IMR-90 (cell line): ENCODE measurements at regions not wholly inside any gene's neighbourhood (a gene's known extent, or its start where the extent isn't known, plus 50 kb on each side); places are given as distances from the start of the nearest gene placed in this dataset.

ENCODE experiments used
- ATAC-seq: fragments of 200-7000 bp; cut with Tn5 transposase; 2 replicates; pipeline ENCODE4 v1.9.1; 2020; ENCODE audit warnings: low read depth, mild to moderate bottlenecking, moderate library complexity
- BruUV-seq: library from RNA; stranded (reverse); fragments of 400-500 nt; replicated peaks from 2 replicates; lab custom pipeline; 2021; lab: Mats Ljungman, UMichigan
- CTCF ChIA-PET: fragments of 300-600 bp; formaldehyde crosslinking; extraction: SDS; loops from one replicate; lab custom pipeline; 2021; ENCODE audit warnings: antibody characterized with exemption; lab: Yijun Ruan, JAX
- POLR2A ChIA-PET: fragments of 300-600 bp; sonication (Branson Sonifier 250); formaldehyde crosslinking; loops from one replicate; lab custom pipeline; 2022; ENCODE audit warnings: antibody characterized with exemption; ENCODE audit not compliant: unreplicated experiment; lab: Charles Lee
- DNase-seq: peaks from one replicate; pipeline ENCODE4 v3.0.0; 2013
- H2AFZ ChIP-seq: replicated peaks from 2 replicates; pipeline ENCODE3; 2013; ENCODE audit warnings: low read length, mild to moderate bottlenecking; ENCODE audit not compliant: poor library complexity
- H2AK5ac ChIP-seq: 2 replicates; pipeline ENCODE4 v1.6.1; 2013; ENCODE audit warnings: low read depth, low read length, inconsistent platforms
- H2AK9ac ChIP-seq: replicated peaks from 2 replicates; pipeline ENCODE3; 2013; ENCODE audit warnings: mild to moderate bottlenecking, low read depth, low read length, moderate library complexity; ENCODE audit not compliant: poor library complexity
- H2BK120ac ChIP-seq: 2 replicates; pipeline ENCODE4 v1.6.1; 2013; ENCODE audit warnings: low read depth, low read length, inconsistent platforms
- H2BK15ac ChIP-seq: 3 replicates; pipeline ENCODE4 v1.6.1; 2013; ENCODE audit warnings: low read depth, low read length, inconsistent platforms
- H2BK20ac ChIP-seq: 2 replicates; pipeline ENCODE4 v1.6.1; 2013; ENCODE audit warnings: low read depth, mild to moderate bottlenecking, inconsistent platforms, low read length, moderate library complexity
- H2BK5ac ChIP-seq: 2 replicates; pipeline ENCODE4 v1.6.1; 2013; ENCODE audit warnings: mild to moderate bottlenecking, low read depth, low read length, inconsistent platforms; ENCODE audit not compliant: poor library complexity, severe bottlenecking
- H3K14ac ChIP-seq: replicated peaks from 2 replicates; pipeline ENCODE4 v1.6.1; 2013; ENCODE audit warnings: low read depth, low read length, inconsistent platforms
- H3K18ac ChIP-seq: 2 replicates; pipeline ENCODE4 v1.6.1; 2013; ENCODE audit warnings: low read depth, low read length, control low read depth
- H3K23ac ChIP-seq: 2 replicates; pipeline ENCODE4 v1.6.1; 2013; ENCODE audit warnings: low read depth, low read length, inconsistent platforms
- H3K27ac ChIP-seq: 2 replicates; pipeline ENCODE4 v1.5.1; 2013; ENCODE audit warnings: mild to moderate bottlenecking, control low read depth, low read length; ENCODE audit not compliant: insufficient read depth
- H3K27me3 ChIP-seq: 2 replicates; pipeline ENCODE4 v1.6.1; 2013; ENCODE audit warnings: low read length; ENCODE audit not compliant: control insufficient read depth, insufficient read depth
- H3K36me3 ChIP-seq: 2 replicates; pipeline ENCODE4 v1.6.1; 2013; ENCODE audit warnings: low read length, mixed read lengths; ENCODE audit not compliant: control insufficient read depth, insufficient read depth
- H3K4ac ChIP-seq: 2 replicates; pipeline ENCODE4 v1.6.1; 2013; ENCODE audit warnings: low read depth, low read length, inconsistent platforms
- H3K4me1 ChIP-seq: 2 replicates; pipeline ENCODE4 v1.6.1; 2013; ENCODE audit warnings: low read length, mixed read lengths; ENCODE audit not compliant: control insufficient read depth, insufficient read depth
- H3K4me2 ChIP-seq: 2 replicates; pipeline ENCODE4 v1.6.1; 2013; ENCODE audit warnings: low read depth, mild to moderate bottlenecking, control low read depth, low read length, moderate library complexity
- H3K4me3 ChIP-seq: 2 replicates; pipeline ENCODE4 v1.5.1; 2013; ENCODE audit warnings: low read depth, mild to moderate bottlenecking, control low read depth, low read length, moderate library complexity; ENCODE audit not compliant: insufficient read depth
- H3K56ac ChIP-seq: 2 replicates; pipeline ENCODE4 v1.6.1; 2013; ENCODE audit warnings: low read length, inconsistent platforms; ENCODE audit not compliant: insufficient read depth; ENCODE audit errors: extremely low read depth
- H3K79me1 ChIP-seq, 2 experiments: 2 replicates each; pipeline ENCODE4 v1.6.1; 2013; ENCODE audit warnings: low read length in 2 of 2, inconsistent platforms in 1 of 2, low read depth in 1 of 2
- H3K9ac ChIP-seq: 2 replicates; pipeline ENCODE4 v1.6.1; 2013; ENCODE audit warnings: low read depth, low read length, control low read depth
- H3K9me1 ChIP-seq: 2 replicates; pipeline ENCODE4 v1.6.1; 2013; ENCODE audit warnings: low read length, inconsistent platforms; ENCODE audit not compliant: insufficient read depth
- H3K9me3 ChIP-seq: 2 replicates; pipeline ENCODE4 v1.6.1; 2013; ENCODE audit warnings: low read length; ENCODE audit not compliant: control insufficient read depth, insufficient read depth
- H4K20me1 ChIP-seq: 2 replicates; pipeline ENCODE4 v1.6.1; 2013; ENCODE audit warnings: low read length, inconsistent platforms; ENCODE audit not compliant: insufficient read depth
- H4K5ac ChIP-seq: 2 replicates; pipeline ENCODE4 v1.6.1; 2013; ENCODE audit warnings: mild to moderate bottlenecking, low read depth, low read length, control low read depth
- H4K8ac ChIP-seq, 2 experiments: 2 replicates each; pipeline ENCODE4 v1.6.1; 2013; ENCODE audit warnings: low read depth in 2 of 2, low read length in 2 of 2, control low read depth in 1 of 2, inconsistent platforms in 1 of 2
- H4K91ac ChIP-seq: 2 replicates; pipeline ENCODE4 v1.6.1; 2013; ENCODE audit warnings: low read depth, low read length, inconsistent platforms; ENCODE audit not compliant: insufficient read depth
- BHLHE40 ChIP-seq: fragments of 150-350 bp; IDR thresholded peaks from 2 replicates; pipeline ENCODE4 v1.6.1; 2016; ENCODE audit warnings: mild to moderate bottlenecking, low read depth, low read length
- CEBPB ChIP-seq: IDR thresholded peaks from 2 replicates; pipeline ENCODE4 v1.6.1; 2012; ENCODE audit warnings: low read depth, low read length, improper control_type of control experiment
- CHD1 ChIP-seq: IDR thresholded peaks from 2 replicates; pipeline ENCODE4 v1.6.1; 2012; ENCODE audit warnings: low read depth, low read length, improper control_type of control experiment
- ELK1 ChIP-seq: fragments of 150-350 bp; IDR thresholded peaks from 2 replicates; pipeline ENCODE4 v1.6.1; 2016; ENCODE audit warnings: low read depth, mild to moderate bottlenecking, low read length, moderate library complexity, borderline replicate concordance
- FOS ChIP-seq: fragments of 150-350 bp; IDR thresholded peaks from 2 replicates; pipeline ENCODE4 v1.6.1; 2016; ENCODE audit warnings: low read depth, low read length
- MAFK ChIP-seq: IDR thresholded peaks from 2 replicates; pipeline ENCODE4 v1.6.1; 2012; ENCODE audit warnings: low read depth, low read length, improper control_type of control experiment
- MAZ ChIP-seq: IDR thresholded peaks from 2 replicates; pipeline ENCODE4 v1.6.1; 2012; ENCODE audit warnings: low read depth, mild to moderate bottlenecking, low read length, improper control_type of control experiment, moderate library complexity, borderline replicate concordance
- MXI1 ChIP-seq: IDR thresholded peaks from 2 replicates; pipeline ENCODE4 v1.6.1; 2012; ENCODE audit warnings: low read depth, mild to moderate bottlenecking, low read length, moderate library complexity, borderline replicate concordance
- NFE2L2 ChIP-seq: fragments of 150-350 bp; IDR thresholded peaks from 2 replicates; pipeline ENCODE4 v1.6.1; 2016; ENCODE audit warnings: low read depth, mild to moderate bottlenecking, low read length
- POLR2A ChIP-seq: IDR thresholded peaks from 2 replicates; pipeline ENCODE4 v1.6.1; 2012; ENCODE audit warnings: mild to moderate bottlenecking, low read depth, low read length
- RAD21 ChIP-seq: IDR thresholded peaks from 2 replicates; pipeline ENCODE4 v1.6.1; 2012; ENCODE audit warnings: low read length, improper control_type of control experiment
- RCOR1 ChIP-seq: IDR thresholded peaks from 2 replicates; pipeline ENCODE4 v1.6.1; 2012; ENCODE audit warnings: mild to moderate bottlenecking, low read length, improper control_type of control experiment; ENCODE audit not compliant: insufficient replicate concordance
- RFX5 ChIP-seq: IDR thresholded peaks from 2 replicates; pipeline ENCODE4 v1.8.0; 2012; ENCODE audit warnings: low read depth, mild to moderate bottlenecking, low read length, moderate library complexity
- SMC3 ChIP-seq: fragments of 150-350 bp; IDR thresholded peaks from 2 replicates; pipeline ENCODE4 v1.6.1; 2016; ENCODE audit warnings: low read depth, mild to moderate bottlenecking, antibody characterized with exemption, low read length, moderate library complexity
- USF2 ChIP-seq: fragments of 150-350 bp; IDR thresholded peaks from 2 replicates; pipeline ENCODE4 v1.6.1; 2017; ENCODE audit warnings: mild to moderate bottlenecking, antibody characterized with exemption, low read length, low read depth
- WGBS, 2 experiments: methylation state at CpG; one replicate each; pipeline versions ENCODE4 v1.1.5 to v1.1.7; 2013; ENCODE audit warnings: missing lambda C conversion rate in 2 of 2; ENCODE audit not compliant: insufficient read length in 1 of 2; ENCODE audit errors: extremely low coverage in 2 of 2; 5-methylcytosine and 5-hydroxymethylcytosine counted together
- dilution Hi-C: fragments of 300-500 bp; cut with HindIII; formaldehyde crosslinking; loops from one replicate; pipeline ENCODE4 v1.14.3; 2018; ENCODE audit warnings: low sequenced_read_pairs; ENCODE audit not compliant: unreplicated experiment
- in situ Hi-C: fragments of 300-500 bp; cut with MboI; formaldehyde crosslinking; loops from 3 replicates; pipeline ENCODE4 v1.14.3; 2019; ENCODE audit warnings: low sequenced_read_pairs, inconsistent platforms, mixed read lengths
- intact Hi-C: fragments of 100-400 bp; cut with micrococcal nuclease; formaldehyde crosslinking; loops from 2 replicates; pipeline ENCODE4 v1.10.0; 2022
- TF ChIP-seq, protein P1 (sequence below): conservative IDR thresholded peaks from 2 replicates; pipeline ENCODE4 v1.5.1; 2012; ENCODE audit warnings: mild to moderate bottlenecking, low read depth, low read length, improper control_type of control experiment

DNA sequence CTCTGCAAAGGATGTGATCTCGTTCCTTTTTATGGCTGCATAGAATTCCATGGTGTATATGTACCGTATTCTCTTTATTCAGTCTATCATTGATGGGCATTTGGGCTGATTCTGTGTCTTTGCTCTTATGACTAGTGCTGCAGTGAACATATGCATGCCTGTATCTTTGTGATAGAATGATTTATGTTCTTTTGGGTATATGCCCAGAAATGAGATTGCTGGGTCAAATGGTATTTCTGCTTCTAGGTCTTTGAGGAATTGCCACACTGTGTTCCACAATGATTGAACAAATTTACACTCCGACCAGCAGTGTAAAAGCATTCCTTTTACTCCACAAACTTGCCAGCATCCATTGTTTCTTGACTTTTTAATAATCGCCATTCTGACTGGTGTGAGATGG lies 60.2 kb upstream of the ADORA2B start:
- in situ Hi-C loops = no loop called here
- ATAC-seq = no peak
- CTCF ChIA-PET = no interaction called here

More for the DNA sequence above, 60.2 kb upstream of the ADORA2B start:
- Histone ChIP-seq H2BK120ac (no peak overlapping the region), H2AK9ac (no peak overlapping the region), H2BK5ac (no peak overlapping the region), H3K23ac (no peak overlapping the region), H4K91ac (no peak overlapping the region), H3K18ac (no peak overlapping the region), H2BK15ac (no peak overlapping the region), H3K9me3 (no peaks in the 10 kb centered on the region), H3K9me1 (0 out of 2 replicates have a peak, but pooled peaks cover 3% of the 10 kb centered on the region), H4K5ac (no peak overlapping the region), H2AFZ (no peak overlapping the region), H3K79me1 (no peaks in the 10 kb centered on the region), H3K56ac (no peak overlapping the region), H3K4ac (no peak overlapping the region), H2AK5ac (no peak overlapping the region), H4K8ac (no peak overlapping the region), H3K4me3 (no peak overlapping the region), H3K27ac (no peak overlapping the region), H3K27me3 (no peaks in the 10 kb centered on the region), H3K14ac (no peak overlapping the region), H3K9ac (no peak overlapping the region), H3K4me1 (0 out of 2 replicates have a peak, but pooled peaks cover 3% of the 10 kb centered on the region), H3K36me3 (no peaks in the 10 kb centered on the region), H4K20me1 (no peaks in the 10 kb centered on the region), H3K4me2 (no peak overlapping the region), H2BK20ac (no peak overlapping the region)
- POLR2A ChIA-PET = no interaction called here
- DNase-seq = peak; percentile 45
- WGBS, 2 experiments = 80% methylated on average over 1 of the region's 4 CpGs; no CpG with 5 or more reads in 1 of the 2 experiments
- dilution Hi-C loops = no loop called here
- BruUV-seq = no TSS peak
- intact Hi-C loops = no loop called here
- TF ChIP-seq USF2 = no peak
- no peak for TF ChIP-seq RFX5
- no peak for TF ChIP-seq RCOR1
- TF ChIP-seq MXI1 = no peak
- TF ChIP-seq, protein P1, sequence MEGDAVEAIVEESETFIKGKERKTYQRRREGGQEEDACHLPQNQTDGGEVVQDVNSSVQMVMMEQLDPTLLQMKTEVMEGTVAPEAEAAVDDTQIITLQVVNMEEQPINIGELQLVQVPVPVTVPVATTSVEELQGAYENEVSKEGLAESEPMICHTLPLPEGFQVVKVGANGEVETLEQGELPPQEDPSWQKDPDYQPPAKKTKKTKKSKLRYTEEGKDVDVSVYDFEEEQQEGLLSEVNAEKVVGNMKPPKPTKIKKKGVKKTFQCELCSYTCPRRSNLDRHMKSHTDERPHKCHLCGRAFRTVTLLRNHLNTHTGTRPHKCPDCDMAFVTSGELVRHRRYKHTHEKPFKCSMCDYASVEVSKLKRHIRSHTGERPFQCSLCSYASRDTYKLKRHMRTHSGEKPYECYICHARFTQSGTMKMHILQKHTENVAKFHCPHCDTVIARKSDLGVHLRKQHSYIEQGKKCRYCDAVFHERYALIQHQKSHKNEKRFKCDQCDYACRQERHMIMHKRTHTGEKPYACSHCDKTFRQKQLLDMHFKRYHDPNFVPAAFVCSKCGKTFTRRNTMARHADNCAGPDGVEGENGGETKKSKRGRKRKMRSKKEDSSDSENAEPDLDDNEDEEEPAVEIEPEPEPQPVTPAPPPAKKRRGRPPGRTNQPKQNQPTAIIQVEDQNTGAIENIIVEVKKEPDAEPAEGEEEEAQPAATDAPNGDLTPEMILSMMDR = no peak
- no peak for TF ChIP-seq ELK1
- TF ChIP-seq RAD21 = no peak
- TF ChIP-seq SMC3 = no peak
- no peak for TF ChIP-seq FOS
- TF ChIP-seq MAZ = no peak
- TF ChIP-seq MAFK = no peak
- no peak for TF ChIP-seq POLR2A
- TF ChIP-seq BHLHE40 = no peak
- TF ChIP-seq CHD1 = no peak
- TF ChIP-seq CEBPB = no peak
- TF ChIP-seq NFE2L2 = no peak
